ENCODE measurements at regions not wholly inside any gene's neighbourhood (a gene's known extent, or its start where the extent isn't known, plus 50 kb on each side); places are given as distances from the start of the nearest gene placed in this dataset.

GRCh38 chr6:1054653-1055014 lies 257.3 kb upstream of the FOXQ1 start:
- no peak for DNase-seq

- DNase-seq: no peak
Observed at GRCh38 chr6:1053586-1053985, 258.3 kb upstream of the FOXQ1 start.

- no peak for DNase-seq
Observed at GRCh38 chr6:1052262-1052661, 259.6 kb upstream of the FOXQ1 start.

GRCh38 chr6:1049900-1050299 lies 262.0 kb upstream of the FOXQ1 start:
- DNase-seq: no peak

GRCh38 chr6:1049170-1049569 lies 262.7 kb upstream of the FOXQ1 start:
- no peak for DNase-seq

GRCh38 chr6:1047981-1048541 lies 263.8 kb upstream of the FOXQ1 start:
- no peak for DNase-seq

GRCh38 chr6:1045239-1045638 lies 266.7 kb upstream of the FOXQ1 start:
- no peak for DNase-seq

GRCh38 chr6:1044040-1044836 lies 267.7 kb upstream of the FOXQ1 start:
- no peak for DNase-seq

GRCh38 chr6:1043458-1043836 lies 268.5 kb upstream of the FOXQ1 start:
- DNase-seq: no peak

GRCh38 chr6:1042583-1043457 lies 269.1 kb upstream of the FOXQ1 start:
- DNase-seq: no peak

- DNase-seq: no peak
Observed at GRCh38 chr6:1040393-1040792, 271.5 kb upstream of the FOXQ1 start.

- no peak for DNase-seq
Observed at GRCh38 chr6:1039746-1040145, 272.2 kb upstream of the FOXQ1 start.

GRCh38 chr6:1039191-1039590 lies 272.7 kb upstream of the FOXQ1 start:
- DNase-seq: no peak

- no peak for DNase-seq
Observed at GRCh38 chr6:1037430-1038202, 274.3 kb upstream of the FOXQ1 start.

- no peak for DNase-seq
Observed at GRCh38 chr6:1035401-1035800, 276.5 kb upstream of the FOXQ1 start.

GRCh38 chr6:1031720-1032119 lies 280.2 kb upstream of the FOXQ1 start:
- DNase-seq: no peak

GRCh38 chr6:1029141-1029540 lies 282.8 kb upstream of the FOXQ1 start:
- no peak for DNase-seq

- no peak for DNase-seq
Observed at GRCh38 chr6:1028723-1029122, 283.2 kb upstream of the FOXQ1 start.

GRCh38 chr6:1027795-1028569 lies 283.9 kb upstream of the FOXQ1 start:
- DNase-seq: no peak

- DNase-seq: no peak
Observed at GRCh38 chr6:1027109-1027794, 284.6 kb upstream of the FOXQ1 start.

- no peak for DNase-seq
Observed at GRCh38 chr6:1025821-1026220, 286.1 kb upstream of the FOXQ1 start.

- no peak for DNase-seq
Observed at GRCh38 chr6:1024587-1024986, 287.3 kb upstream of the FOXQ1 start.
